MM.1S (cell line): ENCODE measurements at regions not wholly inside any gene's neighbourhood (a gene's known extent, or its start where the extent isn't known, plus 50 kb on each side); places are given as distances from the start of the nearest gene placed in this dataset.

Source experiments
- EZH2 ChIP-seq: fragments of 300-600 bp; sonication (generic); optimal IDR thresholded peaks from 2 replicates; pipeline ENCODE3; 2017; ENCODE audit warnings: low read depth, mild to moderate bottlenecking, antibody characterized with exemption, low read length, mixed read lengths
- EZH2phosphoT487 ChIP-seq: fragments of 300-600 bp; sonication (generic); IDR thresholded peaks from 2 replicates; pipeline ENCODE4 v1.6.1; 2018; ENCODE audit warnings: antibody characterized with exemption, low read length
- TF ChIP-seq, protein P1 (sequence below): fragments of 300-600 bp; sonication (generic); IDR thresholded peaks from 2 replicates; pipeline ENCODE4 v1.5.1; 2016; ENCODE audit warnings: antibody characterized with exemption, low read length, mixed read lengths

DNA sequence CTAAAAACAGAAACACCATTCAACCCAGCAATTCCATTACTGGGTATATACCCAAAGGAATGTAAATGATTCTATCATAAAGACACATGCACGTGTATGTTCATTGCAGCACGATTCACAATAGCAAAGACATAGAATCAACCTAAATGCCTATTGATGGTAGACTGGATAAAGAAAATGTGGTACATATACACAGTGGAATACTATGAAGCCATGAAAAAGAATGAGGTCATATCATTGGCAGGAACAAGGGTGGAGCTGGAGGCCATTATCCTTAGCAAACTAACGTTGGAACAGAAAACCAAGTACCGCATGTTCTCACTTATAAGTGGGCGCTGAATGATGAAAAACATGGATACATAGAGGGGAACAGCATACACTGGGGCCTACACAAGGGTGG lies 77.2 kb upstream of the MYOCD start:
- no peak for TF ChIP-seq EZH2
- TF ChIP-seq, protein P1, sequence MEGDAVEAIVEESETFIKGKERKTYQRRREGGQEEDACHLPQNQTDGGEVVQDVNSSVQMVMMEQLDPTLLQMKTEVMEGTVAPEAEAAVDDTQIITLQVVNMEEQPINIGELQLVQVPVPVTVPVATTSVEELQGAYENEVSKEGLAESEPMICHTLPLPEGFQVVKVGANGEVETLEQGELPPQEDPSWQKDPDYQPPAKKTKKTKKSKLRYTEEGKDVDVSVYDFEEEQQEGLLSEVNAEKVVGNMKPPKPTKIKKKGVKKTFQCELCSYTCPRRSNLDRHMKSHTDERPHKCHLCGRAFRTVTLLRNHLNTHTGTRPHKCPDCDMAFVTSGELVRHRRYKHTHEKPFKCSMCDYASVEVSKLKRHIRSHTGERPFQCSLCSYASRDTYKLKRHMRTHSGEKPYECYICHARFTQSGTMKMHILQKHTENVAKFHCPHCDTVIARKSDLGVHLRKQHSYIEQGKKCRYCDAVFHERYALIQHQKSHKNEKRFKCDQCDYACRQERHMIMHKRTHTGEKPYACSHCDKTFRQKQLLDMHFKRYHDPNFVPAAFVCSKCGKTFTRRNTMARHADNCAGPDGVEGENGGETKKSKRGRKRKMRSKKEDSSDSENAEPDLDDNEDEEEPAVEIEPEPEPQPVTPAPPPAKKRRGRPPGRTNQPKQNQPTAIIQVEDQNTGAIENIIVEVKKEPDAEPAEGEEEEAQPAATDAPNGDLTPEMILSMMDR = no peak
- no peak for TF ChIP-seq EZH2phosphoT487
